RWPE1 (cell line): ENCODE measurements at regions not wholly inside any gene's neighbourhood (a gene's known extent, or its start where the extent isn't known, plus 50 kb on each side); places are given as distances from the start of the nearest gene placed in this dataset.
"Not testable (repeated sequence)": the region's sequence is repeated elsewhere in the genome, so short reads cannot be mapped to it uniquely, and the experiment has no call there.

Source experiments
- CTCF ChIA-PET: fragments of 350-600 bp; sonication (Branson Sonifier 250); formaldehyde crosslinking; extraction: SDS; loops from one replicate; lab custom pipeline; 2021; lab: Yijun Ruan, JAX
- POLR2A ChIA-PET: fragments of 400-600 bp; formaldehyde crosslinking; extraction: SDS; loops from one replicate; lab custom pipeline; 2020; ENCODE audit warnings: antibody characterized with exemption; ENCODE audit not compliant: low non-redundant PET; lab: Yijun Ruan, JAX
- DNase-seq: peaks from one replicate; pipeline ENCODE4 v3.0.0; 2012; ENCODE audit warnings: low spot score
- H3K27ac ChIP-seq: fragments of 450-650 bp; 2 replicates; pipeline ENCODE4 v1.5.1; 2017
- TF ChIP-seq, protein P1 (sequence below): fragments of 450-650 bp; conservative IDR thresholded peaks from 2 replicates; pipeline ENCODE4 v1.5.1; 2017; ENCODE audit warnings: low read depth, mild to moderate bottlenecking

DNA sequence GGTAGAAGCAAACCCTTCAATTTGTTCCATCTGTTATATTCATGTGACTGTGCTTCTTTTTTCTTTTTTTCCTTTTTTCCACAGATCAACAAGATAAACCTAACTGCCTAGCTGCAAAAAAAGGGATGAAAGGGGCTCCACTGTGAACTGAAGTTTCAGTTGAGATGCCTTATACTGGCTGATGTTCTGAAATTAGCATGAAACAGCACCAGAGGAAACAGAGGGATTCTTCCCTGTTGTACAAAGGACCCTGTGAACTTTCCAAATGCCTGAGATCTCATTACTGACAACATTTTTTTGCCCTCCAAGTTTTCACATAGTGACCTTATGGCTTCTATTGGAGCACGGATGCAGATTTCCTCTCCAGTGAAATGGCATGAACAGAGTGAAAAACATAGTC, 302.7 kb upstream of the TFAP2D start:
- TF ChIP-seq, protein P1, sequence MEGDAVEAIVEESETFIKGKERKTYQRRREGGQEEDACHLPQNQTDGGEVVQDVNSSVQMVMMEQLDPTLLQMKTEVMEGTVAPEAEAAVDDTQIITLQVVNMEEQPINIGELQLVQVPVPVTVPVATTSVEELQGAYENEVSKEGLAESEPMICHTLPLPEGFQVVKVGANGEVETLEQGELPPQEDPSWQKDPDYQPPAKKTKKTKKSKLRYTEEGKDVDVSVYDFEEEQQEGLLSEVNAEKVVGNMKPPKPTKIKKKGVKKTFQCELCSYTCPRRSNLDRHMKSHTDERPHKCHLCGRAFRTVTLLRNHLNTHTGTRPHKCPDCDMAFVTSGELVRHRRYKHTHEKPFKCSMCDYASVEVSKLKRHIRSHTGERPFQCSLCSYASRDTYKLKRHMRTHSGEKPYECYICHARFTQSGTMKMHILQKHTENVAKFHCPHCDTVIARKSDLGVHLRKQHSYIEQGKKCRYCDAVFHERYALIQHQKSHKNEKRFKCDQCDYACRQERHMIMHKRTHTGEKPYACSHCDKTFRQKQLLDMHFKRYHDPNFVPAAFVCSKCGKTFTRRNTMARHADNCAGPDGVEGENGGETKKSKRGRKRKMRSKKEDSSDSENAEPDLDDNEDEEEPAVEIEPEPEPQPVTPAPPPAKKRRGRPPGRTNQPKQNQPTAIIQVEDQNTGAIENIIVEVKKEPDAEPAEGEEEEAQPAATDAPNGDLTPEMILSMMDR: no peak
- CTCF ChIA-PET: no interaction called here
- no peak for DNase-seq
- POLR2A ChIA-PET: no interaction called here
- H3K27ac ChIP-seq: no peak overlapping the region

DNA sequence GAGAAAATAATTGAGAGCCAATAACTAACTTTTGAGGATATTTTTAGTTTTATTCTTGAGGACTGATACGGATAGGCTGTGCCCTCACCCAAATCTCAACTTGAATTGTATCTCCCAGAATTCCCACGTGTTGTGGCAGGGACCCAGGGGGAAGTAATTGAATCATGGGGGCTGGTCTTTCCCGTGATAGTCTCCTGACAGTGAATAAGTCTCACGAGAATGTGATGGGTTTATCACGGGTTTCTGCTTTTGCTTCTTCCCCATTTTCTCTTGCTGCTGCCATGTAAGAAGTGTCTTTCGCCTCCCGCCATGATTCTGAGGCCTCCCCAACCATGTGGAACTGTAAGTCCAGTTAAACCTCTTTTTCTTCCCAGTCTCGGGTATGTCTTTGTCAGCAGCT, 292.3 kb upstream of the TFAP2D start:
- POLR2A ChIA-PET, H3K27ac ChIP-seq, DNase-seq: not testable (repeated sequence)
- CTCF ChIA-PET: interaction anchor here (0.6 kb wide), 1 partner anchor 1134 kb away, joined by 3 read pairs; no protein-coding TSS in a partner anchor

DNA sequence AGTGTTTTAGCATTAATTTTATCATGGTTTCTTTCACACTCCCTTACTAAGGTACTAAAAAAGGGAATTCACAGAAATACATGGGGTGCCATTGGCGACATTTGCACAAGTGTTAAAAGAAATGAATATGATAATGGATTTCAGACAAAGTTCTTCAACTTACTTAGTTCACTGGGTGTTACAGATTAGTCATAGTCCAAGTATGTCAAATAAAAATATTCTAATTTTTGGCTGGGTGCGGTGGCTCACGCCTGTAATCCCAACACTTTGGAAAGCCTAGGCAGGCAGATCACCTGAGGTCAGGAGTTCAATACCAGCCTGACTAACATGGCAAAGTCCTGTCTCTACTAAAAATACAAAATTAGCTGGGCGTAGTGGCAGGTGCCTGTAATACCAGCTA, 286.1 kb upstream of the TFAP2D start:
- H3K27ac ChIP-seq: no peak overlapping the region
- DNase-seq: no peak
- CTCF ChIA-PET: no interaction called here
- TF ChIP-seq, protein P1: no peak
- POLR2A ChIA-PET: no interaction called here

DNA sequence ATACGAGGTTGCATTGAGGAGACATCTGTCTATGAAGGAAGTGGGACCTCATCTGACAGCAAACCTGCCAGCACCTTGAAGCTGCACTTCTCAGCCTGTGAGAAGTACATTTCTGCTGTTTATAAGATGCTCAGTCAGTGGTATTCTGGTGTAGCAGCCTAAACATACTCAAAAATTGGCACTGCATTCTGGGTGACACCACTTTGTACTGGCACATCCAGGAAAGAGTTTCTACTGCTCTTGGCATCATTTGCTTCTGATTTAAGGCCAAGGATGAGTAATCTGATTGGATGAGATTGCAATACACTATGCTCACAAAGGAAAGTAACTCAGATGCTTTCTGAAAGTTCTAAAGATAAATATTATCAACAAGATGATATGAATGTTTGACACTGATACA, 275.4 kb upstream of the TFAP2D start:
- ChIA-PET POLR2A (no interaction called here), CTCF (no interaction called here)
- DNase-seq: no peak
- TF ChIP-seq, protein P1: no peak
- H3K27ac ChIP-seq: no peak overlapping the region

DNA sequence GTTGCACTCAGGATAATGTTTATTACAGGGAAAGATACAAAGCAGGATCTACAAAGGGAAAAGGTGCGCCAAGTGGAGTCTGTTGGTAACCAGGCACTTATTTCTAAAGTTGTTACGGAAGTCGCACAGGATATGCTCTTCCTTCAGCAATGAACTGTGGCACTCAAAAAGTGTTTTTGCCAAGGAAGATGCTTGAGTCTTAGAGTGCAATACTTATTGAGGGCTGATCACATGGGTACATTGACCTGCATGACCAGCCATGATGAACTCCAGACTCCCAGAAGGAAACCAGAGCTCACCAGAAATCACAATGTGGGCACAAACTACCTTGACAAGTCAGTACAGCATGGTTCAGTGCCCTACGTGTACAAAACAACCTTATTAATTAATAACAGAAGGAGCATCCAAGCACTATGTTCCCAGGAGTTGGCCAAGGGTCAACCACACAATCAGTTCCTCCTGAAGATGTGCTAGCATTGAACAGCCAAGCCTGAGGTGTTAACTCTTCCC, 270.7 kb upstream of the TFAP2D start:
- CTCF ChIA-PET: interaction anchor here (0.5 kb wide), 1 partner anchor 15 kb away, joined by 3 read pairs; no protein-coding TSS in a partner anchor
- POLR2A ChIA-PET: no interaction called here
- DNase-seq: no peak
- TF ChIP-seq, protein P1: no peak
- no peak overlapping the region for H3K27ac ChIP-seq

DNA sequence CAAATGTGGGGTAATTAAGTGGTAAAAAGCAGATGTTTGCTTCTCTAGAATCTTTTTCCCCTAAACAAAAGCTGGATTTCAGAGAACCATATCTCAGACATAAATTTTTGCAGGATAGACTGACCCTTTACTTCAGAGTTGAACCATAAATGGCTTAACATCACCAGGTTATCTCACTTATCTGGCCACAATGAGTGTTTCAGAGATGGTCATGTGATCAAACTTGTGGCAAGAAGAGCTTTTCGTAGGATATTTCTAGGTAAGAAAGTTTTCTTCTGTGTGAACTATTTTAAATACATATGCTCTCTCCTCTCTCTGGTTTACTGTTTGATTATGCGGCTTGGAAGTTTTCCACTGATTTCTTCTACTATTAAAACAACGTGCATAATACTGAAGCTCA, 270.2 kb upstream of the TFAP2D start:
- DNase-seq: no peak
- CTCF ChIA-PET: no interaction called here
- H3K27ac ChIP-seq: no peak overlapping the region
- POLR2A ChIA-PET: no interaction called here
- TF ChIP-seq, protein P1: no peak

DNA sequence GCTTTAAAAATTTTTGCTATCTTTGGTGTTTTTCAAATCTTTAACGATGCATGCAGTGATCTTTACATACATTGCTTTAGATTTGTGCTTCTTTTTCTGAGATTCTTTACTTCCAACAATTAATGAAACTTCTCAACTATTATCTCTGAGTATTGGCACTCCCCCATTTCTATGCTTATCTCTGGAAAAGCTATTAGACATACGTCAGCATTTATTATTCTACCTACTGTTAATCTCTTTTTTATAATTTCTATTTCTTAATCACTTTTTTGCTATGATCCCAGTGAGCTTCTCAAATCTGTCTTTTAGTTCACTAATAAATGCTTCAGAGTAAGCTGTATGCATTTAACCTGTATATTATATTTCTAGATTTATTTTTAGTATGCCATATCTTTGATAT, 264.2 kb upstream of the TFAP2D start:
- no peak overlapping the region for H3K27ac ChIP-seq
- DNase-seq: no peak
- CTCF ChIA-PET: no interaction called here
- TF ChIP-seq, protein P1: no peak
- POLR2A ChIA-PET: no interaction called here
